22Rv1 (cell line): ENCODE measurements at regions not wholly inside any gene's neighbourhood (a gene's known extent, or its start where the extent isn't known, plus 50 kb on each side); places are given as distances from the start of the nearest gene placed in this dataset.

Source experiments
- CTCF ChIP-seq: fragments of 450-650 bp; IDR thresholded peaks from 2 replicates; pipeline ENCODE4 v1.5.1; 2017; ENCODE audit warnings: mild to moderate bottlenecking
- ZFX ChIP-seq: fragments of 450-650 bp; IDR thresholded peaks from 2 replicates; pipeline ENCODE4 v1.6.1; 2017; ENCODE audit warnings: antibody characterized with exemption, borderline replicate concordance

- TF ChIP-seq CTCF, result no peak
- no peak for TF ChIP-seq ZFX
Measured at GRCh38 chr12:124205405-124205804, 89.5 kb upstream of the RFLNA start.
